Epithelial cell of esophagus (primary cell): ENCODE measurements at regions not wholly inside any gene's neighbourhood (a gene's known extent, or its start where the extent isn't known, plus 50 kb on each side); places are given as distances from the start of the nearest gene placed in this dataset.
A peak's percentile ranks its signal among the peaks of the same experiment; 100 is the strongest.

ENCODE experiments used
- DNase-seq: peaks from one replicate; pipeline ENCODE4 v3.0.0; 2010; ENCODE audit warnings: low read depth
- H3K4me3 ChIP-seq: 2 replicates; pipeline ENCODE4 v1.5.1; 2011; ENCODE audit warnings: mild to moderate bottlenecking, low read length, control low read depth
- TF ChIP-seq, protein P1 (sequence below): IDR thresholded peaks from 2 replicates; pipeline ENCODE4 v1.5.1; 2011; ENCODE audit warnings: low read depth, mild to moderate bottlenecking, low read length, control low read depth, inconsistent platforms; ENCODE audit not compliant: insufficient read depth; ENCODE audit errors: missing control alignments

DNA sequence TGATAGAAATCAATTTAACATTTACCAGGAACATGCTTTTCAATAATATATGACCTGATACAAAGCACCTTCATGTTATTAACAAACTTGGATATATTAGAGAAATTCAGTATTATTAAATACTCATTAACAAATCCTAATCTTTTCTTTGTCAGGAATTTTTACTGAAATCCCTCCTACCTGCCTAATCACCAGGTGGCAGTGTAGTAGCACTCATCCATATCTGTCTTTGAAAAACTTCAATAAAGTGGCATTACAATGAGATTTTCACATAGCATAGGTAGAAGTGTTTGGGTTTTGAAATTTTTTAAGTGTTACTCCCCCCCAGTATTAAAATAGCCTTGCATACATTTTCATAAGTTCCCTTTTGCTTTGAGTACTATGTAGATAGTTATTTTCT lies 1246.6 kb upstream of the LRRN3 start:
- TF ChIP-seq, protein P1, sequence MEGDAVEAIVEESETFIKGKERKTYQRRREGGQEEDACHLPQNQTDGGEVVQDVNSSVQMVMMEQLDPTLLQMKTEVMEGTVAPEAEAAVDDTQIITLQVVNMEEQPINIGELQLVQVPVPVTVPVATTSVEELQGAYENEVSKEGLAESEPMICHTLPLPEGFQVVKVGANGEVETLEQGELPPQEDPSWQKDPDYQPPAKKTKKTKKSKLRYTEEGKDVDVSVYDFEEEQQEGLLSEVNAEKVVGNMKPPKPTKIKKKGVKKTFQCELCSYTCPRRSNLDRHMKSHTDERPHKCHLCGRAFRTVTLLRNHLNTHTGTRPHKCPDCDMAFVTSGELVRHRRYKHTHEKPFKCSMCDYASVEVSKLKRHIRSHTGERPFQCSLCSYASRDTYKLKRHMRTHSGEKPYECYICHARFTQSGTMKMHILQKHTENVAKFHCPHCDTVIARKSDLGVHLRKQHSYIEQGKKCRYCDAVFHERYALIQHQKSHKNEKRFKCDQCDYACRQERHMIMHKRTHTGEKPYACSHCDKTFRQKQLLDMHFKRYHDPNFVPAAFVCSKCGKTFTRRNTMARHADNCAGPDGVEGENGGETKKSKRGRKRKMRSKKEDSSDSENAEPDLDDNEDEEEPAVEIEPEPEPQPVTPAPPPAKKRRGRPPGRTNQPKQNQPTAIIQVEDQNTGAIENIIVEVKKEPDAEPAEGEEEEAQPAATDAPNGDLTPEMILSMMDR = peak; percentile 62
- DNase-seq = peak; percentile 39
- no peak overlapping the region for H3K4me3 ChIP-seq

DNA sequence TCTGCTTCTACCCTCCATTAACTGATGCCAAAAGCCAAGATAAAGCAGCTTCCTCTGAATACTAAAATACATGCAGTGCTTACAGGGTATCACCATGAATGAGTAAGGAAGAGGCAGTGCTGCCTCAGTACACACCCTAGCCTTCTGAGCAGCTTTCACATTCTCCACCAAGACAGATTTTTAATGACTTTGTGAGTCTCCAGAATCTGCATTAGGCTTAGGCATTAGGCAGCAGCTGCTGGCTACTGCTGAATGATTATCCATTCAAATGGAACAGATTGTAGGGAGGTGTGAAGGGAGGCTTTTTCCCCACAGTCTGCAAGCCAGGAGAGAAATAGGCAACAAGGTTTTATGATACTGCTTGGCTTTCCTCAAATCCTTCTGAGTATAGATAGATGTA lies 1226.7 kb upstream of the LRRN3 start:
- DNase-seq = no peak
- TF ChIP-seq, protein P1 = no peak
- H3K4me3 ChIP-seq = no peak overlapping the region

DNA sequence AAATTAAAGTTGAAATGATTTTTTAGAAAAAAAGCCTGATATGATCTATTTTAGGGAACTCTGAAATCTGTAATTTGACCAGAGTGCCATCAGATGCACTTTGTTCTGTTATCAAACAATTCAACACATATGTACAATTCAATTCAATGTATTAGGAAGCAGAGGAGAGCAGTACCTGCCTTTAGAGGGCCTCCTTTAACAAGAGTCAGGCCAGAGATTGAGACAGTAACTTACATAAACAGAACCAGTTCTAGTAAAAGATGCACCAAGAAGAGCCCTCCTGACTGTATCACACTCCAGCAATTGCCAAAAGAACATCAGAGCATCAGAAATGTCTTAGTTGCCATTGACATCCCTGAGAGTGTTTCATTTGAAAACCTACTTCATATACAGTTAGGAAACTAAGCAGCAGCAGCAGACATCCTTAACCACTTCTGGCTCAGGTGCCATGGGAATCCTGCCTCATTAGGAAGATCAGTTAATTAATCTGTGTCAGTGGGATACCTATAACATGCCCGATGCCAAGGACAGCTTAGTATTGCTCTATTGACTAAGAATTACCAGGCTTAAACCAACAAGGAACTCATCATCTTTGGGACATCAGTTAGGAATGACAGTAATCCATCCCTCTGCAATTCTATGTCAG lies 1222.6 kb upstream of the LRRN3 start:
- TF ChIP-seq, protein P1 = peak; percentile 1
- DNase-seq = no peak

DNA sequence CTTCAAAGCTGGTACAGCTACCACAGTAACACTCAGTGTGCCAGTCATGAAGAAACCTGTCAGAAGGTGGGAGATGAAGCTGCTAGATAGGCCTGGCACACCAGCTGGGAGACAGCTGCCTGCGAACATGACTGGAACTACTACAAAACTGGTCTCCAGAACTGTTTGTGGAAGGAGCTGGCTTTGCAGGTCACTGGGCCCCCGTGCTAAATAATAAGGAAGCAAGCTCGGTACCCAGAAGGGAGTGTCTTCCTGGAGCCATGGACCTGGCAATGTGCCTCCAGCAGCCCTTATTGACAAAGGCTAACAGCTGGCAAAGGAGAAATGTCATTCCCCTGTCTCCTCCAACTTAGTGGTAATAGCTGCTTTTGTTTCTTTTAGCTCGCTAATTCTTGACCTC lies 1217.6 kb upstream of the LRRN3 start:
- TF ChIP-seq, protein P1 = no peak
- no peak overlapping the region for H3K4me3 ChIP-seq
- no peak for DNase-seq

More for the DNA sequence above, 1222.6 kb upstream of the LRRN3 start:
- no peak overlapping the region for H3K4me3 ChIP-seq

DNA sequence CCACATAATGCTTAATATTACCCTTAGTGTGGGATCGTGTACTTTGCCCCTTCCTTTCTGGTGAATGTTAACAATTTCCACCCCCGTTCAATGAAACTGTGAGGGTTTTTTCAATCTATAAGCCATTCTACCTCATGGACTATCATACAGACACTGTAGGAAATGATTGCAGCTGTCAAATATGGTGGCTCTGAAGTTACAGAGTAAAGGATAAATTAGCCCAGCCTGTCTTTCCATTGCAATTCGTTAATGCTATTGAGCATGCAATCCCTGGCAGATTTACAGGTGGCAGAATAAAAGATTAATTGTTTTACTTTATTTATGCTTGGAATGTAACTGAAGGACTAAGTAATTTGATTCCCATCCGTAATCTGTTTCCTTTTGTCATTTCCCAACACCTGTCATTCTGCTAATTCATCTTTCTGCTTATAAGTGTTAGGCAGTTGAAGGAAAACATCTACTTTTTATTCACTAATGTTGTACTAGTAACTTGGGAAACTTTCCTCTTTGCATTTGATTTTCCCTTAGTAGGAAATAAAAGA lies 1211.6 kb upstream of the LRRN3 start:
- TF ChIP-seq, protein P1 = no peak
- no peak overlapping the region for H3K4me3 ChIP-seq
- DNase-seq = no peak

DNA sequence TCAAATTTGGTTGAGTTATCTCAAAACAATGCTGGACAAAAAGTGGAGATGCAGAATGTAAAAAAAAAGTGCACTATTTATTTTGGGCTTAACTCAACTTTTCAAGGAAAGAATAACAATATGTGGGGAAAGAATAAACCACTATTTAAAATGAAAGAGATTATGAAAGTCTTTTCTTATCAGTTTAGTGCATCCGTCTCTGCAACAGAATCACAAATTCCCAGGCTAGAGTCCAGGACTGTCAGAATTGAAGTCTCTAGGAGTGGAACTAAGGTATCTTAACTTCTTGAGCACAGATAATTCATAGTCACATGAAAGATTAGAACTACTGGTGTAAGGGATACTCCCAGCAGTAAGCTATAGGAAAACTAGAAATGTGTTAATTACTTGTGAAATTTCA lies 1200.3 kb upstream of the LRRN3 start:
- TF ChIP-seq, protein P1 = no peak
- no peak for DNase-seq
- H3K4me3 ChIP-seq = no peak overlapping the region

DNA sequence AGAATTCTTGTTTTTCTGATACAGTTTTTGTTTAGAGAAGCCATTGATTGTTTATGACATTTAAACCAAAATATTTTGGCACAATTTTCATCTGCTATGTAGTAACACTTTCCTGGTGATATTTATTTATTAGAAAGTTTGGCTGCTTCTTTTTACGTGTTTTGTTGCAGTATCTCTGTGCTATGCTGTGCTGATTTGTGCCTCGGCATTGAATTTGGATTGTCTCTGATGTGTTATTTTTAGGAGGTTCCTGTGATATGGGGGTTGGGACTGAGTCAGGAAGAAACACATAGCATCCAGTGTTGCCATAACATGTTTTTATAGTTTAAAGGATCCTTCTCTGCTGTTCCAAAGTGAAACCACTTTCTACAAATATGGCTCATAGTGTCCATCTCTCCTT lies 1197.7 kb upstream of the LRRN3 start:
- TF ChIP-seq, protein P1 = no peak
- no peak overlapping the region for H3K4me3 ChIP-seq
- DNase-seq = no peak
